Kidney epithelial cell (primary cell): ENCODE measurements at regions not wholly inside any gene's neighbourhood (a gene's known extent, or its start where the extent isn't known, plus 50 kb on each side); places are given as distances from the start of the nearest gene placed in this dataset.

ENCODE experiments used
- DNase-seq: peaks from one replicate; pipeline ENCODE4 v3.0.0-alpha.2; 2010; ENCODE audit warnings: low read depth
- H3K27me3 ChIP-seq: 2 replicates; pipeline ENCODE4 v1.6.0; 2011; ENCODE audit warnings: low read length; ENCODE audit not compliant: control insufficient read depth, insufficient read depth
- H3K36me3 ChIP-seq: 2 replicates; pipeline ENCODE4 v1.5.1; 2011; ENCODE audit warnings: low read length; ENCODE audit not compliant: control insufficient read depth, insufficient read depth
- H3K4me3 ChIP-seq: 2 replicates; pipeline ENCODE4 v1.5.1; 2011; ENCODE audit warnings: low read depth, mild to moderate bottlenecking, control low read depth, low read length
- TF ChIP-seq, protein P1 (sequence below): IDR thresholded peaks from 2 replicates; pipeline ENCODE4 v1.5.1; 2011; ENCODE audit warnings: mild to moderate bottlenecking, moderate library complexity, low read length, control low read depth, inconsistent platforms; ENCODE audit not compliant: insufficient read depth, poor library complexity, severe bottlenecking

- DNase-seq: no peak
- Histone ChIP-seq H3K27me3 (no peaks in the 10 kb centered on the region), H3K36me3 (no peaks in the 10 kb centered on the region), H3K4me3 (no peak overlapping the region)
- TF ChIP-seq, protein P1, sequence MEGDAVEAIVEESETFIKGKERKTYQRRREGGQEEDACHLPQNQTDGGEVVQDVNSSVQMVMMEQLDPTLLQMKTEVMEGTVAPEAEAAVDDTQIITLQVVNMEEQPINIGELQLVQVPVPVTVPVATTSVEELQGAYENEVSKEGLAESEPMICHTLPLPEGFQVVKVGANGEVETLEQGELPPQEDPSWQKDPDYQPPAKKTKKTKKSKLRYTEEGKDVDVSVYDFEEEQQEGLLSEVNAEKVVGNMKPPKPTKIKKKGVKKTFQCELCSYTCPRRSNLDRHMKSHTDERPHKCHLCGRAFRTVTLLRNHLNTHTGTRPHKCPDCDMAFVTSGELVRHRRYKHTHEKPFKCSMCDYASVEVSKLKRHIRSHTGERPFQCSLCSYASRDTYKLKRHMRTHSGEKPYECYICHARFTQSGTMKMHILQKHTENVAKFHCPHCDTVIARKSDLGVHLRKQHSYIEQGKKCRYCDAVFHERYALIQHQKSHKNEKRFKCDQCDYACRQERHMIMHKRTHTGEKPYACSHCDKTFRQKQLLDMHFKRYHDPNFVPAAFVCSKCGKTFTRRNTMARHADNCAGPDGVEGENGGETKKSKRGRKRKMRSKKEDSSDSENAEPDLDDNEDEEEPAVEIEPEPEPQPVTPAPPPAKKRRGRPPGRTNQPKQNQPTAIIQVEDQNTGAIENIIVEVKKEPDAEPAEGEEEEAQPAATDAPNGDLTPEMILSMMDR: no peak
Observed at GRCh38 chr20:52011093-52011492, 180.5 kb downstream of the ZFP64 start.

GRCh38 chr20:52010541-52010940 is 181.0 kb downstream of the ZFP64 start:
- Histone ChIP-seq H3K4me3 (no peak overlapping the region), H3K36me3 (no peaks in the 10 kb centered on the region), H3K27me3 (no peaks in the 10 kb centered on the region)
- TF ChIP-seq, protein P1: no peak
- DNase-seq: no peak

DNA sequence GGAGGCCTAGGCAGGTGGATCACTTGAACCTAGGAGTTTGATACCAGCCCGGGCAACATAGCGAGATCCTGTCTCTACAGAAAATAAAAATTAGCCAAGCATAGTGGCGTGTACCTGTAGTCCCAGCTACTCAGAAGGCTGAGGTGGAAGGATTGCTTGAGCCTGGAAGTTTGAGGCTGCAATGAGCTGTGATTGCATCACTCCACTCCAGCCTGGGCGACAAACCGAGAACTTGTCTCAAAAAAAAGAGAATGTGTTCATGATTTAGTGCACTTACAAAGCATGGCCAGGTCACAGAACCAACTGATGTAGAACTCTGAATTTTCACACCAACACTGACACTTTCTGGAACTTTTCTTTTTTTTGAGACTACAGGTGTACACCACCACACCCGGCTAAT is 182.7 kb downstream of the ZFP64 start:
- H3K4me3 ChIP-seq: no peak overlapping the region
- TF ChIP-seq, protein P1: no peak
- DNase-seq: no peak
- no peaks in the 10 kb centered on the region for H3K27me3 ChIP-seq
- H3K36me3 ChIP-seq: no peaks in the 10 kb centered on the region

- no peaks in the 10 kb centered on the region for H3K36me3 ChIP-seq
- H3K4me3 ChIP-seq: no peak overlapping the region
- H3K27me3 ChIP-seq: no peaks in the 10 kb centered on the region
- TF ChIP-seq, protein P1: no peak
- DNase-seq: no peak
Observed at GRCh38 chr20:52004715-52005114, 186.9 kb downstream of the ZFP64 start.

DNA sequence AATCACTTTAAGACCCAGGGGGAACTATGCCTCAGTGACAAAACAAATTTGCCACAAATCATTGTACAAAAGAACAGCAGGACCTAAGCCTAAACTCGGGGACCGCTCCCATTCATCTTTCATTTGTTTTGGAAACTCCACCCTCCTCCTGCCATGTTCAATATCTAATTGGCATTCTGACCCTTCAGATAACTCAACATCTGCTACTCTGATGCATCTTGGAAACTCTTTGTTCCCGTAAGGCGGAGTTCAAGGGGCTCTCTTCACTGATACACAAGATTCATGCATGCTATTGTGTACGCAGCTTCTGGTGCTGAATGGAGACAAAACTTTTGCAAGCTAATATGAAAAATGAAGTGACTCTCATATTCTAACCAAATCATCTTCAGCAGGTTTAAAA is 187.6 kb downstream of the ZFP64 start:
- no peak for DNase-seq
- no peaks in the 10 kb centered on the region for H3K36me3 ChIP-seq
- no peaks in the 10 kb centered on the region for H3K27me3 ChIP-seq
- no peak overlapping the region for H3K4me3 ChIP-seq
- TF ChIP-seq, protein P1: no peak

GRCh38 chr20:52003415-52003814 is 188.2 kb downstream of the ZFP64 start:
- no peak overlapping the region for H3K4me3 ChIP-seq
- no peaks in the 10 kb centered on the region for H3K36me3 ChIP-seq
- H3K27me3 ChIP-seq: no peaks in the 10 kb centered on the region
- DNase-seq: no peak
- TF ChIP-seq, protein P1: no peak
